K562 (cell line): ENCODE measurements at regions not wholly inside any gene's neighbourhood (a gene's known extent, or its start where the extent isn't known, plus 50 kb on each side); places are given as distances from the start of the nearest gene placed in this dataset.

Experiments used
- ATAC-seq: fragments of 200-7000 bp; cut with Tn5 transposase; 3 replicates; pipeline ENCODE4 v1.9.1; 2020; ENCODE audit warnings: moderate library complexity
- BruUV-seq: library from RNA; stranded (reverse); fragments of 400-500 nt; replicated peaks from 2 replicates; lab custom pipeline; 2021; lab: Mats Ljungman, UMichigan
- CTCF ChIA-PET: fragments of 300-600 bp; formaldehyde crosslinking; extraction: SDS; loops from one replicate; lab custom pipeline; 2021; ENCODE audit warnings: low intra/inter-chr PET ratio; lab: Yijun Ruan, JAX
- POLR2A ChIA-PET: fragments of 300-600, 350-650 bp; sonication (Branson Sonifier 250); formaldehyde crosslinking; extraction: SDS; loops from one replicate; lab custom pipeline; 2021; ENCODE audit warnings: antibody characterized with exemption, inconsistent platforms; lab: Yijun Ruan, JAX
- DNase-seq, 4 experiments: peaks; one replicate each; pipeline versions ENCODE4 v3.0.0 to v3.0.0-alpha.2; 2011 to 2018; ENCODE audit warnings: low spot score in 3 of 4, mixed read lengths in 3 of 4; ENCODE audit errors: extremely low read depth in 1 of 4
- FAIRE-seq: peaks from 2 replicates; lab custom pipeline; 2011; peaks lifted over from hg19 to GRCh38; lab: Jason Lieb, UNC
- H2AFZ ChIP-seq: 2 replicates; pipeline ENCODE4 v1.6.0; 2011; ENCODE audit warnings: low read depth, low read length, control low read depth, inconsistent platforms
- H3K27ac ChIP-seq: fragments of 200-600 bp; 3 replicates; pipeline ENCODE4 v1.8.0; 2011; ENCODE audit warnings: low read depth, mild to moderate bottlenecking, control low read depth, inconsistent platforms, low read length, moderate library complexity, mixed read lengths; ENCODE audit errors: extremely low read depth
- H3K27me3 ChIP-seq, 2 experiments: fragments of 300-600 bp in 1 of 2; 2 replicates in 1 of 2; 3 replicates in 1 of 2; pipeline versions ENCODE4 v1.6.0 to v1.8.0; 2011; ENCODE audit warnings: inconsistent platforms in 2 of 2, low read length in 2 of 2, mild to moderate bottlenecking in 1 of 2, mixed read lengths in 1 of 2, moderate library complexity in 1 of 2; ENCODE audit not compliant: control insufficient read depth in 2 of 2, insufficient read depth in 2 of 2
- H3K36me3 ChIP-seq: fragments of 300-600 bp; 3 replicates; pipeline ENCODE4 v1.8.0; 2011; ENCODE audit warnings: mild to moderate bottlenecking, low read length, inconsistent platforms; ENCODE audit not compliant: control insufficient read depth, insufficient read depth
- H3K4me1 ChIP-seq, 2 experiments: fragments of 200-600 bp in 1 of 2; replicated peaks in 1 of 2; 2 replicates in 1 of 2; 3 replicates in 1 of 2; pipeline versions ENCODE4 v1.5.1 to v1.8.0; 2011; ENCODE audit warnings: inconsistent platforms in 2 of 2, low read length in 2 of 2, mild to moderate bottlenecking in 1 of 2, mixed read lengths in 1 of 2, moderate library complexity in 1 of 2; ENCODE audit not compliant: control insufficient read depth in 2 of 2, insufficient read depth in 2 of 2
- H3K4me2 ChIP-seq: 2 replicates; pipeline ENCODE4 v1.6.1; 2011; ENCODE audit warnings: low read length, control low read depth, inconsistent platforms, mixed read lengths; ENCODE audit not compliant: insufficient read depth
- H3K4me3 ChIP-seq: fragments of 200-600 bp; sonication (generic), shearing (Covaris generic); 2 replicates; pipeline ENCODE4 v1.5.1; 2016; ENCODE audit warnings: control low read depth, inconsistent platforms
- H3K79me2 ChIP-seq: fragments of 200-600 bp; 3 replicates; pipeline ENCODE4 v1.8.0; 2011; ENCODE audit warnings: low read length, inconsistent platforms; ENCODE audit not compliant: control insufficient read depth, insufficient read depth
- H3K9ac ChIP-seq, 2 experiments: 2 replicates each; pipeline versions ENCODE4 v1.6.0 to v1.6.1; 2011; ENCODE audit warnings: low read depth in 2 of 2, low read length in 2 of 2, control low read depth in 1 of 2, inconsistent platforms in 1 of 2, mild to moderate bottlenecking in 1 of 2, mixed read lengths in 1 of 2; ENCODE audit not compliant: insufficient read depth in 1 of 2
- H3K9me1 ChIP-seq: one replicate; pipeline ENCODE4 v1.6.0; 2011; ENCODE audit warnings: inconsistent platforms, mild to moderate bottlenecking, low read length, moderate library complexity; ENCODE audit not compliant: control insufficient read depth, insufficient read depth
- H3K9me3 ChIP-seq: replicated peaks from 2 replicates; pipeline ENCODE4 v1.5.1; 2011; ENCODE audit warnings: low read depth, low read length, inconsistent platforms; ENCODE audit not compliant: control insufficient read depth, insufficient read depth
- H4K20me1 ChIP-seq: replicated peaks from 2 replicates; pipeline ENCODE4 v1.6.1; 2011; ENCODE audit warnings: low read length, inconsistent platforms, mixed read lengths; ENCODE audit not compliant: control insufficient read depth, insufficient read depth
- CBX5 ChIP-seq: IDR thresholded peaks from 2 replicates; pipeline ENCODE4 v1.6.1; 2014; ENCODE audit warnings: low read depth, borderline replicate concordance
- E2F5 ChIP-seq: sonication (generic); formaldehyde crosslinking; IDR thresholded peaks from 2 replicates; pipeline ENCODE4 v1.8.0; 2022; ENCODE audit warnings: mild to moderate bottlenecking, missing genetic modification reagents
- MECOM ChIP-seq: fragments of 250-450 bp; sonication (Bioruptor Pico); IDR thresholded peaks from 2 replicates; pipeline ENCODE4 v1.8.0; 2022; ENCODE audit warnings: inconsistent platforms
- MED1 ChIP-seq: sonication (generic); formaldehyde crosslinking; IDR thresholded peaks from 2 replicates; pipeline ENCODE4 v1.8.1; 2023; ENCODE audit warnings: missing genetic modification reagents, borderline replicate concordance
- RBM22 ChIP-seq: fragments of 200-400 bp; formaldehyde crosslinking; IDR thresholded peaks from 2 replicates; pipeline ENCODE4 v1.6.1; 2018; ENCODE audit warnings: low read length, low read depth; ENCODE audit not compliant: poor library complexity, severe bottlenecking
- TAF1 ChIP-seq: IDR thresholded peaks from 2 replicates; pipeline ENCODE4 v1.6.1; 2011; ENCODE audit warnings: mild to moderate bottlenecking, low read length, moderate library complexity; ENCODE audit not compliant: insufficient read depth, control insufficient read depth, severe bottlenecking; ENCODE audit errors: extremely low read depth
- TBL1XR1 ChIP-seq, 2 experiments: IDR thresholded peaks; 2 replicates each; pipeline ENCODE4 v1.6.1; 2012; ENCODE audit warnings: improper control_type of control experiment in 2 of 2, low read length in 2 of 2, mild to moderate bottlenecking in 1 of 2
- THRB ChIP-seq: fragments of 450-650 bp; formaldehyde crosslinking; conservative IDR thresholded peaks from 2 replicates; pipeline ENCODE4 v1.4.0; 2022; ENCODE audit warnings: mild to moderate bottlenecking, missing genetic modification characterization
- TSC22D4 ChIP-seq: fragments of 450-650 bp; IDR thresholded peaks from 2 replicates; pipeline ENCODE4 v1.6.1; 2016; ENCODE audit warnings: missing genetic modification characterization, missing biosample characterization, control low read depth
- ZBTB9 ChIP-seq: fragments of 450-650 bp; formaldehyde crosslinking; IDR thresholded peaks from 2 replicates; pipeline ENCODE4 v1.4.0; 2020; ENCODE audit warnings: mild to moderate bottlenecking, moderate library complexity
- ZNF124 ChIP-seq: sonication (generic); formaldehyde crosslinking; IDR thresholded peaks from 2 replicates; pipeline ENCODE4 v1.8.1; 2022; ENCODE audit warnings: missing genetic modification reagents
- ZNF592 ChIP-seq: fragments of 450-650 bp; IDR thresholded peaks from 2 replicates; pipeline ENCODE4 v1.6.1; 2017; ENCODE audit warnings: antibody characterized with exemption, mild to moderate bottlenecking
- ZNF75A ChIP-seq: fragments of 450-650 bp; formaldehyde crosslinking; IDR thresholded peaks from 2 replicates; pipeline ENCODE4 v1.4.0; 2020; ENCODE audit warnings: mild to moderate bottlenecking
- ZNF830 ChIP-seq: fragments of 250-450 bp; sonication (Bioruptor Pico); IDR thresholded peaks from 2 replicates; pipeline ENCODE4 v1.5.0; 2021; ENCODE audit warnings: mild to moderate bottlenecking
- WGBS: fragments of 100-300 bp; shearing (Covaris generic); methylation state at CpG from one replicate; pipeline ENCODE4 v1.1.6; 2016; ENCODE audit warnings: low coverage, mixed read lengths; ENCODE audit not compliant: insufficient coverage; ENCODE audit errors: missing lambda C conversion rate; 5-methylcytosine and 5-hydroxymethylcytosine counted together
- in situ Hi-C: fragments of 300-500 bp; cut with MboI; formaldehyde crosslinking; loops from 4 replicates; pipeline ENCODE4 v1.15.0; 2018; ENCODE audit warnings: inconsistent platforms, mixed read lengths
- intact Hi-C: fragments of 100-400 bp; cut with micrococcal nuclease; formaldehyde crosslinking; loops from 2 replicates; pipeline ENCODE4 v1.14.2; 2022

- ATAC-seq (no peak), DNase-seq (no peak), FAIRE-seq (no peak)
- ChIA-PET POLR2A (no interaction called here), CTCF (no interaction called here)
- in situ Hi-C loops, result no loop called here
- Histone ChIP-seq H2AFZ (no peak overlapping the region), H3K36me3 (no peaks in the 10 kb centered on the region), H3K4me2 (no peak overlapping the region), H3K9ac (no peak overlapping the region), H3K27me3 (no peaks in the 10 kb centered on the region), H4K20me1 (no peaks in the 10 kb centered on the region), H3K4me1 (no peaks in the 10 kb centered on the region), H3K9me1 (no peaks in the 10 kb centered on the region), H3K27ac (no peak overlapping the region), H3K4me3 (no peak overlapping the region), H3K79me2 (no peaks in the 10 kb centered on the region), H3K9me3 (no peaks in the 10 kb centered on the region)
- intact Hi-C loops, result no loop called here
- 5% methylated on average over 5 of the region's 5 CpGs for WGBS
- no TSS peak for BruUV-seq
- TF ChIP-seq RBM22, result no peak
- TF ChIP-seq TAF1, result no peak
- no peak for TF ChIP-seq TBL1XR1 (IDR thresholded peaks at IDR 0.05; ENCODE audit: low read length in 2 of 2)
- TF ChIP-seq ZNF75A, result no peak
- no peak for TF ChIP-seq TSC22D4 (tag)
- TF ChIP-seq ZNF592, result no peak
- no peak for TF ChIP-seq ZNF124 (CRISPR knock-in tag)
- no peak for TF ChIP-seq CBX5
- no peak for TF ChIP-seq E2F5 (CRISPR knock-in tag)
- no peak for TF ChIP-seq MECOM (CRISPR knock-in tag)
- no peak for TF ChIP-seq ZNF830 (CRISPR knock-in tag)
- TF ChIP-seq MED1 (CRISPR knock-in tag), result no peak
- no peak for TF ChIP-seq ZBTB9 (CRISPR knock-in tag)
- no peak for TF ChIP-seq THRB
Measured at GRCh38 chr5:152994033-152994680, 496.3 kb upstream of the GRIA1 start.
